ENCODE measurements at regions not wholly inside any gene's neighbourhood (a gene's known extent, or its start where the extent isn't known, plus 50 kb on each side); places are given as distances from the start of the nearest gene placed in this dataset.
"Not testable (repeated sequence)": the region's sequence is repeated elsewhere in the genome, so short reads cannot be mapped to it uniquely, and the experiment has no call there.

- Histone ChIP-seq H3K4me3 (no peak overlapping the region), H3K27ac (no peak overlapping the region), H3K9me3 (replicated peaks in 1 of 3) (peaks cover 0 to 11% (median 0%) of the 10 kb centered on the region in 3 donors), H3K4me1 (replicated peaks in 1 of 2) (no peaks in the 10 kb centered on the region), H3K27me3 (no peaks in the 10 kb centered on the region), H3K36me3 (replicated peaks in 1 of 2) (no peaks in the 10 kb centered on the region)
- no peak for DNase-seq
- intact Hi-C loops (cut with DNase I): no loop called here
- no peak for TF ChIP-seq CTCF (IDR thresholded peaks at IDR 0.05)
- no peak for TF ChIP-seq POLR2A (IDR thresholded peaks at IDR 0.05)
These were observed 488.3 kb downstream of the COL12A1 start for GRCh38 chr6:74717591-74717990.

DNA sequence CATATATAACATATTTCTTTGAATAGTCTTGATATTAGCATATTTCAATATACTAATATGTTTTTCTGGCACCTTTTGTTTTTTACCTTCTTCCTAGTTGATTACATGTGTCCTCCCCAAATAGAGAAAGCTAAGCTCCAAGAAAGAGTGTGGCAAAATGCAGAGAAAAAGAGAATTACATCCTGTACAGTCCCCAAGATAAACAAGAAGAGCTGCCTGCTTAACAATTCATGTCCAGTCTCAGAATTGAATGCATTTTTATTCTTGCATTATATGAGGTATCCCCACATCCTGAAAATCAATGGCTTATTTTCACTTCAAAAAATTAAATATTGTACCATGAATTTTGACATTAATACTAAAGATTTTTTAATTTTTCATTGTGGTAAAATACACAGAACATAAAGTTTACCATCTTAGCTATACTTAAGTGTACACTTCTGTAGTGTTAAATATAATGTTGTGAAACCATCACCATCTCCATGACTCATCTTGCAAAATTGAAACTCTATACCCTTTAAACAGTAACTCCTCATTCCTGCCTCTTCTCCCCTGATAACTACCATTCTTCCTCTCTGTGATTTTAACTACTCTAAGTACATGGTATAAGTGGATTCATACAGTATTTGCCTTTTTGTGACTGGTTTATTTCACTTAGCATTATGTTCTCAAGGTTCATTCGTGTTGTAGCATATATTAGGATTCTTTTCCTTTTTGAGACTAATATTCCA, 490.3 kb downstream of the COL12A1 start:
- H3K27me3 ChIP-seq: no peaks in the 10 kb centered on the region
- H3K4me3 ChIP-seq: no peak overlapping the region
- intact Hi-C loops (cut with DNase I): no loop called here
- H3K4me1 ChIP-seq (replicated peaks in 1 of 2): no peaks in the 10 kb centered on the region
- H3K9me3 ChIP-seq (replicated peaks in 1 of 3): peaks cover 0 to 11% (median 0%) of the 10 kb centered on the region in 3 donors
- no peak for DNase-seq
- no peak for TF ChIP-seq POLR2A (IDR thresholded peaks at IDR 0.05)
- no peak for TF ChIP-seq CTCF (IDR thresholded peaks at IDR 0.05)
- H3K36me3 ChIP-seq (replicated peaks in 1 of 2): no peaks in the 10 kb centered on the region
- H3K27ac ChIP-seq: no peak overlapping the region
- 44 to 81% (median 62%) methylated on average over 1 of the region's 1 CpG for WGBS, 4 donors

DNA sequence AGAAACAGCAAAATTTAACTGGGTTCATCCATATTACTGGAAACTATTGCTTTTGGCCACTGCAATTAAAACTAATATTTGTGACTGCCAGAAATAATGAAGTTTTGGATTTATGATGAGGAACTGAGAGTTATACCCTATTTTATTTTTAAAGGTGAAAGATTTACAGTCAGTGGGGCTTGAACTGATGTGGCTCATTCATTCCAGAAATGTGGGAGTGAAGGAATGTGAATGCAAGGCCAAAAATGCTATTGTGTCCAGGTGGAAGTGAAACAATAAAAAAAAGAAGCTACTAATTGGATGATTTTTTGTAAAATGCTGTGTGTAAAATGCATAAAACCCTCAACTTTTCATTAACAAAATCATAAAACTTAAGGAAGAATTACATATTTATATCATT, 491.9 kb downstream of the COL12A1 start:
- H3K4me3 ChIP-seq: no peak overlapping the region
- no peak for DNase-seq
- peaks cover 0 to 11% (median 0%) of the 10 kb centered on the region in 3 donors for H3K9me3 ChIP-seq (replicated peaks in 1 of 3)
- TF ChIP-seq CTCF (IDR thresholded peaks at IDR 0.05) (no peak), POLR2A (IDR thresholded peaks at IDR 0.05) (no peak)
- intact Hi-C loops (cut with DNase I): no loop called here
- H3K36me3 ChIP-seq (replicated peaks in 1 of 2): no peaks in the 10 kb centered on the region
- H3K27ac ChIP-seq: no peak overlapping the region
- H3K4me1 ChIP-seq (replicated peaks in 1 of 2): no peaks in the 10 kb centered on the region
- H3K27me3 ChIP-seq: no peaks in the 10 kb centered on the region

- no peaks in the 10 kb centered on the region for H3K9me3 ChIP-seq (replicated peaks in 1 of 3)
- H3K27me3 ChIP-seq: no peaks in the 10 kb centered on the region
- H3K4me1 ChIP-seq (replicated peaks in 1 of 2): no peaks in the 10 kb centered on the region
- intact Hi-C loops (cut with DNase I): no loop called here
- DNase-seq: no peak
- no peak overlapping the region for H3K4me3 ChIP-seq
- no peak overlapping the region for H3K27ac ChIP-seq
- TF ChIP-seq CTCF (IDR thresholded peaks at IDR 0.05) (no peak), POLR2A (IDR thresholded peaks at IDR 0.05) (no peak)
- no peaks in the 10 kb centered on the region for H3K36me3 ChIP-seq (replicated peaks in 1 of 2)
- WGBS, 4 donors: 19 to 56% (median 39%) methylated on average over 1 of the region's 1 CpG
These were observed 500.4 kb downstream of the COL12A1 start for GRCh38 chr6:74705451-74705850.

- H3K27me3 ChIP-seq; DNase-seq; H3K9me3 ChIP-seq (replicated peaks in 1 of 3); H3K27ac ChIP-seq; intact Hi-C loops (cut with DNase I); H3K4me3 ChIP-seq; H3K36me3 ChIP-seq (replicated peaks in 1 of 2); H3K4me1 ChIP-seq (replicated peaks in 1 of 2): not testable (repeated sequence)
- WGBS, 4 donors: 73 to 86% (median 75%) methylated on average over 7 of the region's 7 CpGs
These were observed 501.3 kb downstream of the COL12A1 start for GRCh38 chr6:74704540-74704939.
